SH-SY5Y (cell line): ENCODE measurements at regions not wholly inside any gene's neighbourhood (a gene's known extent, or its start where the extent isn't known, plus 50 kb on each side); places are given as distances from the start of the nearest gene placed in this dataset.

Experiments used
- GATA2 ChIP-seq: IDR thresholded peaks from 2 replicates; pipeline ENCODE4 v1.6.1; 2011; ENCODE audit warnings: mild to moderate bottlenecking, low read depth, low read length
- GATA3 ChIP-seq: IDR thresholded peaks from 2 replicates; pipeline ENCODE4 v1.6.1; 2011; ENCODE audit warnings: low read depth, mild to moderate bottlenecking, low read length, moderate library complexity

- no peak for TF ChIP-seq GATA3
- TF ChIP-seq GATA2 = no peak
Measured at GRCh38 chr1:222399197-222399596, 148.7 kb downstream of the HHIPL2 start.
